GM12891 (cell line): ENCODE measurements at regions not wholly inside any gene's neighbourhood (a gene's known extent, or its start where the extent isn't known, plus 50 kb on each side); places are given as distances from the start of the nearest gene placed in this dataset.

Source experiments
- POLR2A ChIP-seq: IDR thresholded peaks from 2 replicates; pipeline ENCODE4 v1.6.1; 2011; ENCODE audit warnings: low read depth, low read length, control low read depth
- POLR2AphosphoS5 ChIP-seq: IDR thresholded peaks from 2 replicates; pipeline ENCODE4 v1.6.1; 2011; ENCODE audit warnings: low read depth, low read length, control low read depth
- POU2F2 ChIP-seq: IDR thresholded peaks from 2 replicates; pipeline ENCODE4 v1.6.1; 2011; ENCODE audit warnings: low read depth, mild to moderate bottlenecking, control low read depth, low read length, moderate library complexity
- TAF1 ChIP-seq: IDR thresholded peaks from 2 replicates; pipeline ENCODE4 v1.6.1; 2011; ENCODE audit warnings: low read depth, low read length, control low read depth

DNA sequence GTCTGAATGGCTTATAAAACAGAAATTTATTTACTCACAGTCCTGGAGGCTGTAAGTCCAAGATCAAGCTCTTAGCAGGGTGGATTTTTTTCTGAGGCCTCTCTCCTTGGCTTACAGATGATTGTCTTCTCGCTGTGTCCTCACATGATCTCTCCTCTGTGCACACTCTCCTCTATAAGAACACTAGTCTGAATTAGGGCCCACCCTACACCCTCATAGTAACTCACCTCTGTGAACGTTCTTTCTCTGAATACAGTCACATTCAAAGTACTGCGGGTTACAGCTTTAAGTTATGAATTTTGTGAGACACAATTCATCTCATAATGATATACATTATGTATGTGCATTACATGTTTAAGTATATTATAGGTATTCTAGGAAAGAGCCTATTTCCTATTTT, 135.7 kb upstream of the ATXN7L3B start:
- TF ChIP-seq POLR2A: no peak
- no peak for TF ChIP-seq POLR2AphosphoS5
- TF ChIP-seq TAF1: no peak
- no peak for TF ChIP-seq POU2F2
